ENCODE measurements at regions not wholly inside any gene's neighbourhood (a gene's known extent, or its start where the extent isn't known, plus 50 kb on each side); places are given as distances from the start of the nearest gene placed in this dataset.
"Not testable (repeated sequence)": the region's sequence is repeated elsewhere in the genome, so short reads cannot be mapped to it uniquely, and the experiment has no call there.

DNA sequence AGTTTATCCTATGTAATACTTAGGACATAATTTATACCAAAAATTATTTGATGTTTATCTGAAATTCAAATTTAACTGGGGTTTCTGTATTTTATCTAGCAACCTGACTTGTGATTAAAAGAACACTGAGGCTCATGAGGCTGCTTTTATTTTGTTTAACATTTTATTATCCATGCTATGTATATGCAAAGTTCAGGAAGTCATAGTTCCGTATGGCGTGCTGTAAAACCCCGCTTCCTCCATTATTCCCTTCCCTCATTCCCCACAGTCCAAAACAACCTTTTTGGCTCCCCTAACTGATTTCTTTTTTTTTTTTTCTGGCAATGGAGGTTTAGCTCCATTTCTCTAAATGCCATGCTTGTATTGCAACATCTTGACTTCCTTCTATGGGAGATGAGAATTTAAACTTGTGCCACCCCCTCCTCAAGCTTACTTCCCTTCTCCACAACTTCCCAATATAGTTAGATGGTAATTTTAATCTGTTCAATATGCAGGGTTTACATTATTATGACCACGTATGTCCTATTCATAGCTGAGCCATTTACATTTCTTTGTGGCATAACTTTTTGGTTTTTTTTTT lies 138.0 kb upstream of the DNAH14 start:
- no peak for DNase-seq (ENCODE audit: low read depth)

DNA sequence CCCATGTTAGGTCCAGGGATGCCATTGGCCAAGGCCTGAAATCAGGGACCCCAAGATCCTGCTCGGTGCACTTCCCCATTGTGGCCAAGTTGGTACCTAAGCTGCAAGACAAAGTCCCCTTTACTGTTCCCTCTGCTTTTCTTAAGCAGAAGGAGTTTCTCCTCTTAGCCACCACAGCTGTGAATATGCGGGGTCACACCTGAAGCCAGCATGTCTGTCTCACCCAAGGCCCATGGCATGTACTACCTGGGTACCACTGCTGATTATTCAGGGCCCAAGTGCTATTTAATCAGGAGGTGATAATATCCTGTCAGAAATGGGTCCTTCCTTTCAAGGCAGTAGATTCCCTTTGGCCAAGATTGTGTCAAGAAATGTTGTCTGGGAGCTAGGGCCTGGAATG lies 133.9 kb upstream of the DNAH14 start:
- DNase-seq (ENCODE audit: low read depth) = no peak

DNA sequence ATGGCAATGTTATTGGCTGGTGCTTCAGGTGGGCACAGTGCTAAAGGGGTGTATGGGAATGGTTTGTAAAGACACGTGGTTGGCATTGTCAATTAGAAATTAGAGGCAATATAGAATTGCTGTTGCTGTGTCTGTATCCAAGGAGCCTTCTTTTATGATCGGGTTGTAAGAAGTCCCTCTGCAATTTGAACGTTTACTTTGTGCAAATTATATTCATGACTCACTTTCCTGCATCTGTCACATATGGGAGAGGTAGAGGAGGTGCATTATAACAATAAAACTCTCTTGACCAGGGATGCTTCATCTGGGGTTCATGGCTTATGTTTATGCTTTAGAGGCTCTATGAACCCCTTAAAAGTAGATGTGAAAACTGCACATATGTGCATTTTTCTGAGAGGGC lies 130.4 kb upstream of the DNAH14 start:
- no peak for DNase-seq (ENCODE audit: low read depth)

DNA sequence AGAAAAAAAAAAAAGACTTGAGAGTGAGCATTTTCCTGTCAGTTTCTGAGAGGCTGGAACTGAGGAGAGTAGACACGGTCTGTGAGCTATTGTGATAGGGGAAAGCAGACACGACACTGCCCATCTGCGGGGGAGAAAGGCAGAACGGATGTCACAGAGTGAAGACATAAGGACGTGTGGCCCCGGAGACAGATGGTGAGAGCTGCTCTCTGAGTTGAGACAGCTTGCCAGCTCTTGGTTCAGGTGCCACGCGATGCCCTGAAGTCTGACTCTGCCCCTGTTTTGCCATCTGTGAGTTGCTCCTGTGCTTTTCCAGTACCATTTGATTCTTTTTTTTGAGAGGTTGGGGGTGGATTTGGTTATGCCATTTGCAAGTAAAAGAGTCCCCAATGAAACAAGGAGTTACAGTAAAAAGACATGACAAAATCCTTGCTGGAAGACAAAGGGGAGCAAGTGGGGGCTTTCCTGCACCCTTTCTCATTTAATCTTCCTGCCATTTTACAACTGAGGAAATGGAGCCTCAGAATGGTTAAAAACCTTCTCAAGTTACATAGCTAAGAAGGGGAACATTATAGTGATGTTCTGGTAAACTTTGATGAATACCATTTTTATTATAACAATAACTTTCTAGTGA lies 128.9 kb upstream of the DNAH14 start:
- DNase-seq (ENCODE audit: low read depth) = no peak

GRCh38 chr1:224801844-224802490 lies 127.5 kb upstream of the DNAH14 start:
- no peak for DNase-seq (ENCODE audit: low read depth)

DNA sequence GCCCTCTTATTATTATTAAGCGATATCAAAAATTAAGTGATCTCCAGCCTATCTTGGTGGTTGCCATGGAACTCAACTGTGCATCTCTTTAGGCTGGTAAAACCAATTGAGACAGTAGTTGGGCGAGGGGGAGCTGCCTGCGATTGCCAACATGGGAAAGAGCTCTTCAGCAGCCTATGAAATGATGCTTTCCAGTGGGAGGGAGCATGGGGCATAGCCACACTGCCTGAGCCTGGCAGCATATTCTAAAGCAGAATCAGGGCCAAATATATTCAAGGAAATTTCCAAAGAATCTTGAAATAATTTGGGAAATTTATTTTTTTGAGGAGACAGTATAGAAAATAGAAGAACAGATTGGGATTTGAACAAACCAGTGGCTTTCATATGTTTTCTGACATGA lies 126.9 kb upstream of the DNAH14 start:
- DNase-seq (ENCODE audit: low read depth) = no peak

- no peak for DNase-seq (ENCODE audit: low read depth)
These were observed 125.3 kb upstream of the DNAH14 start for GRCh38 chr1:224804220-224804619.

DNA sequence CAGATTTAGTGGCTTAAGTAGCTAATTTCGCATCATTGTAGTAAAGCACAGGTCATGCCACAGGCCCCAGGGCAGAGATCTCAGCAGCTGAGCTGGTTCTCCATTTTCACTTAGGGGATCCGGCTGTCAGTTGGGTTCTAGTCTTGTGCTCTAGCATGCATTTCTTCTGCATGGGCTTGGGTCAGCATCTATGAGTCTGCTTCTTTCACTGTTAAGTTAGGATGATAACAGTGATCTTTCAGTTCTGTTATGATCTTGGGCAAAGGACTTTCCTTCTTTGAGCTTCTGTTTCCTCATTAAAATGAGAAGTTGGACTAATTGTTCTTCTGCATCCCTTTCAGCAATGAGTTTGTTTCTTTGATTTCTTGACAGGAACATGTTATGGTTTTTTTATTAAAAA lies 123.6 kb upstream of the DNAH14 start:
- no peak for DNase-seq (ENCODE audit: low read depth)

DNA sequence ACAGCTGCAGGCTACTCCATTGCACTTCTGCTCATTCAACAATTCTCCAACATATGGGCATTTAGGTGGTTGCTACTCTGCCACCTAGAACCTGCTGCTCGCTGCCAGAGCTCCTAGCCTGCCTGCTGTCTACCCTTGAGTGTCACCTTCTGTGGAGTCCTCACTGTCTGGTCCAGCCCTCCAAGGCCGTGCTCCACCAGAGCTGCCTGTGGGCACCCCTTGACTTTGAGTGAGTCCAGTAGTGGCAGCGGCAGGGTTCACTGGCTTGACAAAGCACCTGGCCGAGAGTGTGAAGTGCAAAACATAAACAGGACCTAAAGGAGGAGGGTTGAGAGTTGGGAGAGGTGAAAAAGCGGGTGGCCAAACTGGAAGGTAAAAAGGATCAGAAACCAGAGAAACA lies 120.3 kb upstream of the DNAH14 start:
- no peak for DNase-seq (ENCODE audit: low read depth)

- DNase-seq (ENCODE audit: low read depth) = no peak
These were observed 119.9 kb upstream of the DNAH14 start for GRCh38 chr1:224809613-224810012.

GRCh38 chr1:224811564-224811963 lies 117.9 kb upstream of the DNAH14 start:
- DNase-seq (ENCODE audit: low read depth) = no peak

DNA sequence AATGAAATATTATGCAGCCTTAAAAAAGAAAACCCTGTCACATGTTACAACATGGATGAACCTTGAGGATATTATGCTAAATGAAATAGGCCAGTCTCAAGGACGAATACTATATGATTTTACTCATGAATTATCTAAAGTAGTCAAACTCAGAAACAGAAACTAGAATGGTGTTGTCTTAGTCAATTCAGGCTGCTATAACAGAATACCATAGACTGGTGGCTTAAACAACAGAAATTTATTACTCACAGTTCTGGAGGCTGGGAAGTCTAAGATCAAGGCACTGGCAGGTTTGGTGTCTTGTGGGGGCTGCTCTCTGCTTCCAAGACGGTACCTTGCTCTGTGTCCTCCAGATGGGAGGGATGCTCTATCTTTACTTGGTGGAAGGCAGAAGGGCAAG lies 113.8 kb upstream of the DNAH14 start:
- no peak for DNase-seq (ENCODE audit: low read depth)

- no peak for DNase-seq (ENCODE audit: low read depth)
These were observed 113.4 kb upstream of the DNAH14 start for GRCh38 chr1:224816062-224816461.

DNA sequence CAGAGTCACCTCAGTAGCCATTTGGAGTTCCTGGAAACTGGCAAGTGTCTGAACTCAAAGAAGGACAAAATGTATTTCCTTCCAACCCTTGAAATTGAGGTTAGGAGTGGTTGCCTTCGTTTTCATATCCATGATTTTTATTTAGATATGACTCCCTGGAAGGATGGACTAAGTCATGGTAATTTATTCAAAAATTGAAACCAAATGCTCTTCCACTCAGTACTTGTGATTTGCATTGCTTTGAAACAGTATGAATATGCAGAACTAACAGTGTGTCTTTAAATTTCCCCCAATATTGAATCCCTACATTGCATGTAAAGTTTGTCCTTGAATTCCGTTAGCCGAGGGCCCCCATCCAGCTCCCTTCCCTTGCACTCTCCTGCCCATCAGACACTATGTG lies 112.1 kb upstream of the DNAH14 start:
- no peak for DNase-seq (ENCODE audit: low read depth)

- no peak for DNase-seq (ENCODE audit: low read depth)
These were observed 109.6 kb upstream of the DNAH14 start for GRCh38 chr1:224819861-224820260.

- no peak for DNase-seq (ENCODE audit: low read depth)
These were observed 109.1 kb upstream of the DNAH14 start for GRCh38 chr1:224820341-224820740.

DNA sequence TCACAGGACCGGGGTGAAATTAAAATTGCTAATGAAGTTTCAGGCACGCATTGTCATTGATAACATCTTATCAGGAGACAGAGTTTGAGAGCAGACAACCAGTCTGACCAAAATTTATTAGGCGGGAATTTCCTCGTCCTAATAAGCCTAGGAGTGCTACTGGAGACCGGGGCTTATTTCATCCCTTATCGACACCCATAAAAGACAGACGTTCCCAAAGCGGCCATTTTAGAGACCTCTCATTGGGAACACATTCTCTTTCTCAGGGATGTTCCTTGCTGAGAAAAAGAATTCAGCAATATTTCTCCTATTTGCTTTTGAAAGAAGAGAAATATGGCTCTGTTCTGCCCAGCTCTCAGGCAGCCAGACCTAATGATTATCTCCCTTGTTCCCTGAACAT lies 107.7 kb upstream of the DNAH14 start:
- DNase-seq (ENCODE audit: low read depth) = not testable (repeated sequence)

DNA sequence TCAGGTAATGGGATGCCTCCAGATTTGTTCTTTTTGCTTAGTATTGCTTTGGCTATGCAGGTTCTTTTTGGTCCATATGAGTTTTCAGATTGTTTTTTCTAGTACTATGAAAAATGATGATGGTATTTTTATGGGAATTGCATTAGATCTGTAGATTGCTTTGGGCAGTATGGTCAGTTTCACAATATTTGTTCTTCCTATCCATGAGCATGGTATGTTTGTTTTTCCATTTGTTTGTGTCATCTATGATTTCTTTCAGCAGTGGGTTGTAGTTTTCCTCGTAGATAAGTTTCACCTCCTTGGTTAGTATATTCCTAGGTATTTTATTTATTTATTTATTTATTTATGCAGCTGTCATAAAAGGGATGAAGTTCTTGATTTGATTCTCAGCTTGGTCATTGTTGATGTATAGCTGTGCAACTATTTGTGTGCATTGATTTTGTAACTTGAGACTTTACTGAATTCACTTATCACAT lies 103.9 kb upstream of the DNAH14 start:
- DNase-seq (ENCODE audit: low read depth) = no peak

- no peak for DNase-seq (ENCODE audit: low read depth)
These were observed 100.8 kb upstream of the DNAH14 start for GRCh38 chr1:224828691-224829090.

- DNase-seq (ENCODE audit: low read depth) = no peak
These were observed 98.0 kb upstream of the DNAH14 start for GRCh38 chr1:224831501-224831900.

GRCh38 chr1:224839648-224840300 lies 89.7 kb upstream of the DNAH14 start:
- not testable (repeated sequence) for DNase-seq (ENCODE audit: low read depth)

GRCh38 chr1:224841803-224842202 lies 87.7 kb upstream of the DNAH14 start:
- DNase-seq (ENCODE audit: low read depth) = not testable (repeated sequence)
